ENCODE measurements at regions not wholly inside any gene's neighbourhood (a gene's known extent, or its start where the extent isn't known, plus 50 kb on each side); places are given as distances from the start of the nearest gene placed in this dataset.
"Not testable (repeated sequence)": the region's sequence is repeated elsewhere in the genome, so short reads cannot be mapped to it uniquely, and the experiment has no call there.

GRCh38 chrX:40950546-40950945 lies 134.7 kb upstream of the USP9X start:
- DNase-seq (ENCODE audit: low read depth in 2 of 2), result no peak

- not testable (repeated sequence) for DNase-seq (ENCODE audit: low read depth in 2 of 2)
These were observed 133.8 kb upstream of the USP9X start for GRCh38 chrX:40951407-40951806.

- no peak for DNase-seq (ENCODE audit: low read depth in 2 of 2)
These were observed 132.4 kb upstream of the USP9X start for GRCh38 chrX:40952855-40953254.

GRCh38 chrX:40953369-40953768 lies 131.9 kb upstream of the USP9X start:
- no peak for DNase-seq (ENCODE audit: low read depth in 2 of 2)

- DNase-seq (ENCODE audit: low read depth in 2 of 2), result no peak
These were observed 125.2 kb upstream of the USP9X start for GRCh38 chrX:40960041-40960440.

- no peak for DNase-seq (ENCODE audit: low read depth in 2 of 2)
These were observed 122.3 kb upstream of the USP9X start for GRCh38 chrX:40962793-40963407.

- DNase-seq (ENCODE audit: low read depth in 2 of 2), result no peak
These were observed 121.2 kb upstream of the USP9X start for GRCh38 chrX:40964008-40964407.

- DNase-seq (ENCODE audit: low read depth in 2 of 2), result no peak
These were observed 120.3 kb upstream of the USP9X start for GRCh38 chrX:40964633-40965586.

- DNase-seq (ENCODE audit: low read depth in 2 of 2), result no peak
These were observed 118.9 kb upstream of the USP9X start for GRCh38 chrX:40966213-40966820.

GRCh38 chrX:40968180-40968579 lies 117.1 kb upstream of the USP9X start:
- DNase-seq (ENCODE audit: low read depth in 2 of 2), result no peak

- no peak for DNase-seq (ENCODE audit: low read depth in 2 of 2)
These were observed 113.5 kb upstream of the USP9X start for GRCh38 chrX:40971736-40972135.

GRCh38 chrX:40973619-40974018 lies 111.6 kb upstream of the USP9X start:
- no peak for DNase-seq (ENCODE audit: low read depth in 2 of 2)

GRCh38 chrX:40975951-40976350 lies 109.3 kb upstream of the USP9X start:
- no peak for DNase-seq (ENCODE audit: low read depth in 2 of 2)

GRCh38 chrX:40976981-40977380 lies 108.3 kb upstream of the USP9X start:
- DNase-seq (ENCODE audit: low read depth in 2 of 2), result no peak

GRCh38 chrX:40984962-40985361 lies 100.3 kb upstream of the USP9X start:
- DNase-seq (ENCODE audit: low read depth in 2 of 2), result no peak

GRCh38 chrX:40987413-40987812 lies 97.8 kb upstream of the USP9X start:
- DNase-seq (ENCODE audit: low read depth in 2 of 2), result no peak

GRCh38 chrX:40988100-40988499 lies 97.1 kb upstream of the USP9X start:
- DNase-seq (ENCODE audit: low read depth in 2 of 2), result no peak

GRCh38 chrX:40993395-40993794 lies 91.8 kb upstream of the USP9X start:
- not testable (repeated sequence) for DNase-seq (ENCODE audit: low read depth in 2 of 2)

- DNase-seq (ENCODE audit: low read depth in 2 of 2), result no peak
These were observed 88.2 kb upstream of the USP9X start for GRCh38 chrX:40996886-40997530.

- no peak for DNase-seq (ENCODE audit: low read depth in 2 of 2)
These were observed 87.1 kb upstream of the USP9X start for GRCh38 chrX:40998123-40998522.

GRCh38 chrX:41001327-41001726 lies 83.9 kb upstream of the USP9X start:
- no peak for DNase-seq (ENCODE audit: low read depth in 2 of 2)

- DNase-seq (ENCODE audit: low read depth in 2 of 2), result no peak
These were observed 83.2 kb upstream of the USP9X start for GRCh38 chrX:41002026-41002425.
